ENCODE measurements at regions not wholly inside any gene's neighbourhood (a gene's known extent, or its start where the extent isn't known, plus 50 kb on each side); places are given as distances from the start of the nearest gene placed in this dataset.

GRCh38 chr5:56610093-56610698 is 205.2 kb upstream of the MAP3K1 start:
- Histone ChIP-seq H4K20me1 (ENCODE audit: insufficient read depth) (no peaks in the 10 kb centered on the region), H3K4me2 (ENCODE audit: low read length) (no peak overlapping the region), H3F3A (ENCODE audit: insufficient read depth, low read length, poor library complexity, severe bottlenecking) (no peaks in the 10 kb centered on the region), H3K9me2 (ENCODE audit: insufficient read depth, low read length) (no peaks in the 10 kb centered on the region), H3K9ac (ENCODE audit: low read length) (no peak overlapping the region), H3K4me3 (ENCODE audit: low read length) (no peak overlapping the region), H3K36me3 (ENCODE audit: insufficient read depth, low read length) (no peaks in the 10 kb centered on the region), H3K9me3 (ENCODE audit: low read length) (no peaks in the 10 kb centered on the region), H3K27me3 (ENCODE audit: insufficient read depth, low read depth, low read length) (no peaks in the 10 kb centered on the region), H3K27ac (ENCODE audit: low read length) (no peak overlapping the region), H3K79me2 (replicated peaks; ENCODE audit: insufficient read depth, low read length) (no peaks in the 10 kb centered on the region), H2AFZ (ENCODE audit: low read depth, low read length) (no peak overlapping the region)
- TF ChIP-seq RAD21 (conservative IDR thresholded peaks at IDR 0.05): no peak

GRCh38 chr5:56608217-56608925 is 207.0 kb upstream of the MAP3K1 start:
- no peaks in the 10 kb centered on the region for H4K20me1 ChIP-seq (ENCODE audit: insufficient read depth)
- H3K9me3 ChIP-seq (ENCODE audit: low read length): no peaks in the 10 kb centered on the region
- no peak overlapping the region for H3K4me2 ChIP-seq (ENCODE audit: low read length)
- H3K27ac ChIP-seq (ENCODE audit: low read length): no peak overlapping the region
- H3K4me3 ChIP-seq (ENCODE audit: low read length): no peak overlapping the region
- H3F3A ChIP-seq (ENCODE audit: insufficient read depth, low read length, poor library complexity, severe bottlenecking): no peaks in the 10 kb centered on the region
- TF ChIP-seq REST (IDR thresholded peaks at IDR 0.05; ENCODE audit: borderline replicate concordance) (no peak), CTCF (IDR thresholded peaks at IDR 0.05; ENCODE audit: poor library complexity, severe bottlenecking) (no peak), EZH2 (IDR thresholded peaks at IDR 0.05; ENCODE audit: borderline replicate concordance, insufficient read depth, low read length, poor library complexity, severe bottlenecking) (no peak), POLR2AphosphoS5 (IDR thresholded peaks at IDR 0.05) (no peak), RAD21 (conservative IDR thresholded peaks at IDR 0.05) (no peak), TAF1 (IDR thresholded peaks at IDR 0.05; ENCODE audit: low read depth) (no peak), MXI1 (conservative IDR thresholded peaks at IDR 0.05; ENCODE audit: poor library complexity, severe bottlenecking) (no peak), EP300 (conservative IDR thresholded peaks at IDR 0.05; ENCODE audit: poor library complexity, severe bottlenecking) (no peak)
- H3K27me3 ChIP-seq (ENCODE audit: insufficient read depth, low read depth, low read length): no peaks in the 10 kb centered on the region
- H2AFZ ChIP-seq (ENCODE audit: low read depth, low read length): no peak overlapping the region
- H3K9ac ChIP-seq (ENCODE audit: low read length): no peak overlapping the region
- H3K79me2 ChIP-seq (replicated peaks; ENCODE audit: insufficient read depth, low read length): no peaks in the 10 kb centered on the region
- H3K9me2 ChIP-seq (ENCODE audit: insufficient read depth, low read length): no peaks in the 10 kb centered on the region
- H3K36me3 ChIP-seq (ENCODE audit: insufficient read depth, low read length): no peaks in the 10 kb centered on the region
